GM19043 (cell line): ENCODE measurements at regions not wholly inside any gene's neighbourhood (a gene's known extent, or its start where the extent isn't known, plus 50 kb on each side); places are given as distances from the start of the nearest gene placed in this dataset.

ENCODE experiments used
- ATAC-seq: cut with Tn5 transposase; IDR thresholded peaks from one replicate; pipeline ENCODE4 v1.9.1; 2021; ENCODE audit warnings: low read depth; ENCODE audit not compliant: unreplicated experiment

DNA sequence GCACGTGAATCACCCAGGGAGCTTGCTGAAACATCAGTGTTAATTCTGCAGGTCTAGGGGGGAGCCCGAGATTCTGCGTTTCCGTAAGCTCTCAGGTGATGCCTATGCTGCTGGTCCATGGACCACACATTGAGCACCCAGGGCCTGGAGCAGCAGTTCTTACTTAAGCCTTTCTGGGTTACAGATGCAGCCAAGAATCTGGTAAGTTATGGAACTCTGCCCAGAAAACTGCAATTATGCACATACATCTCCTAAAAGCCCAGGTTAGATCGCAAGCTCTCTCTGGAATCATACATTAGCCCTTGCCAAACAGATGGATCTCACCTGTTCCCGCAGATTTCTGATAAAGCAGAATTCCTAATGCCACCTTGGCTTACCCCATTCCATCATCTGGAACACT lies 265.9 kb upstream of the SALL1 start:
- ATAC-seq: no peak

DNA sequence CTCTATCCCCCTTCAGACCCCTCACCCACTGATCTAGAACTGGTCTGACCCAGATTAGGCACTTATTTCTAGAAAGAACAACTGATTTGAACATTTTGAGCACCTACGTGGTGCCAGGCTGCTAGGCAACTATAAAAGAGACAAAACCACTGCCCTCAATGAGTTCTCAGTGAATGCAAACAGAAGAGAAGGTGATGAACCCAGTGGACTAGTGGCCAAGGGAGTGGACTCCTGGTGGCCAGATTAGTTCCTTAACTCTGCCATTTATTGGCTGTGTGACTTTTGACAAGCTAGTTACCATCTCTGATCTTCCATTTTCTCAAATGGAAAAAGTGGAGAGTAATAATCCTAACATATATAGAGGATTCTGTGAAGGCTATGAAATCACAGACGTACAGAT lies 259.1 kb upstream of the SALL1 start:
- ATAC-seq: no peak

DNA sequence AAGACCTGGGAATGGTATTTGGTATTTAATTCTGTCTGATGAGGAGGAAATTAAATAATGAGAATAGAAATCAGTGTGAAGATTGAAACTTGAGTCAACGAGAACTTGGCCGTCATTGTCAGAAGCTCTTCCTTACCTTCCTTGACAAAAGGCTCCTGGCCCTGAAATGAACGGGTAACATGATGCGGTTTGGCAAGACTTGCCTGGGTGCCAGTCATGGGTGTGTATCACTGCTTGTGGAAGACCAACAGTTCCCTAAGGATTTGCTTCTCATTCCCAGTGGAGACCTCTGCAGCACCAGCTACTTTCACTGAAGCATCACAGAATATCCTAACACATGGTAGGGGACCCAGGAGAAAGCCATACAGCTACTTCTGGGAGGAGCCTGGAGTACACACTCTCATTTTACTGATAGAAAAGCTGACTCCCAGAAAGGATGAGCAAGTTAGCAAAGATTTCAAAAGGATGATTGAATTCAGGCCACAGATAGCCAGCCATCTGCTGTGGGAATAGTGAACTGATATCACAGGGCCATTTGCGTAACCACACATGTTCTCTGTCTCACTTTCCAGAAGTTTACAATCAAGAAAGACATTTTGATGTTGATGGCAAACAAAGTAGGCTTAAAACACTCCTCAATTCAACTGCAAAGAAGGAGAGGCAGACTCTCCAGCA lies 258.1 kb upstream of the SALL1 start:
- no peak for ATAC-seq

DNA sequence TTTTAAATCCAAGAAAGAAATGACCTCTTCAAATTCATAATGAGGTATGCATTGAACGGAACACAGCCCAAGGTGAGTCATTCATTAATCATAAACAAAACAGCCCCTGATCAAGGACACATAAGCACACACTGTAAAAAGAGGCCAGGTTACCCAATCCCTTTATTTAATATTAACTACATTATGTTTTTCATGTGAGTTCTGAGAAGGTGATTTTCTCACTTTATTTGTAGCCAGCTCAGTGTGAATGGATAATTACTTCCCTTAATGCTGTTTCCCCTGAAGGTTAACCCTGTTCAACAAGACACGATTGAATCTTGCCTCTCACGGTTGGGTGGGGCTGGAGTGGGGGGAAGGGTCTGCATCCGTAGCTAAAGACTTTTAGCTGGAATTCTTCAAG lies 257.3 kb upstream of the SALL1 start:
- ATAC-seq: no peak

DNA sequence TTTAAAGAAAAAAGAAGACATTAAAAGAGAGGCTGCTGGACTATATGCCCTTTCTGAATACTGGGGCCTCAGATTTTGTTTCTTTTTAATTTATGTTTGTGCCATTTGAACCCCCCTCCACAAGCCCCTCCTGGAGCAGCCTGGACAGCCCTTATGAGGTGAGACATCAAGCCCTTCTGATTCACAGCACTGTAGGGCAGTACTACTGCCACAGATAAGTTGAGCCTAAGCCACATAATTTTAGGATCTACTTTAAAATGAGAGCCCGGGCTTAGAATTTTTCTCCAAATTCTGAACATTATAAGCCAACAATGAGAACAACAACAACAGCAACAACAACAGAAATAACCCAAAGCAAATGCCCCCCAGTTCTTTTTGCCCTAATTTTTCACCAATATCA lies 256.9 kb upstream of the SALL1 start:
- no peak for ATAC-seq

DNA sequence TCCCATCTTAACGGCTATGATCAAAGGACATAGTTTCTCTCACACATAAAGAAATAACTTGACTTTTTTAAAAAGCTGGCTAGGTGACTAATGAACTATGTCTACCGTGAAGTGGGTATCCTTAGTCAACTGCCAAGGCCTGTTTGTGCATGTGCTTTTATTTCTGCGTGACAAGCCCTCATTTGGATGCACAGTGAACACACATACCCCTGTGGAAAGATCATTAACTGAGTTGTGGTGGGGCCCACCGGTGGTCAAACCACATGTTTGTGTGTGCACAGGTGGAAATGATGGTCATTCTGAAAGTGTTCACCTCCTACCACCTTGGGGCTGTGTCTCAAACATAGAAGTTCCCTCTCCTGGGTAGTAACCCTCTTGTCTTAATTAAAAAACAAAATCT lies 256.1 kb upstream of the SALL1 start:
- no peak for ATAC-seq

DNA sequence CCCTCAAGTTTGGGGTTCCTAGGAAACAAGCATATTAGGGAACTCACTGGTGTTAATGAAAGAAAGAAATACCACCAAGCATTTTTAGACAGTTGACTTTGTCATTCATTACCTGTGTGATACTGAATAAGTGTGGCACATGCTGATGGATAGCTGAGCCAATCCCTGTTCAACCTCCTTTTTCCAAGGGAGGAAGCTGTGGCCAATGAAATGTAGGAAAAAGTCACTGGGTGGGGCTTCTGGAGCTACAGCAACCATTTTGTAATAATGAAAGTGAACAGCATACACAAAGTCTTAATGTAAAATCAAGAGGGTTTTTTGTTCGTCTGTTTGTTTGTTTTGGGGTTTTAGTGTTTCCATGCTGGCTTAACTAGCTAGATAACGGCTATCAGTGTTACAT lies 254.3 kb upstream of the SALL1 start:
- ATAC-seq: no peak

DNA sequence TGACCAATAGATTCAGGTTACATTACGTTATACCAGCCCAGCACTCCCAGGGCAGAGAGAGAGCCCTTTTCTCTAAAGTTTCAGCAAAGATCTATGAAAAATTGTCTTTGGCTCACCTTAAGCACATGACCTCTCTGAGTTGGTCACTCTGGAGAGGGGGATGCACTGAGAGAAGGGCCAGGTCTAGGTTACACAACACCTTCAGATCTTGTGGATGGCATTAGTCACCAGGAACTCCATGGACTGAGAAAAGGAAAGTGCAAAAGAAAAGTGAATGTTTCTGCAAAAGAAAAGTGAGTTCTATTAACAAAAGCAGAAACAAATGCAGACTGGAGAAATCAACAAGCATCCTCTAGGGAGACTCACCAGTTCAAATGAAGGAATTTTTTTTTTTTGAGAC lies 253.3 kb upstream of the SALL1 start:
- no peak for ATAC-seq

DNA sequence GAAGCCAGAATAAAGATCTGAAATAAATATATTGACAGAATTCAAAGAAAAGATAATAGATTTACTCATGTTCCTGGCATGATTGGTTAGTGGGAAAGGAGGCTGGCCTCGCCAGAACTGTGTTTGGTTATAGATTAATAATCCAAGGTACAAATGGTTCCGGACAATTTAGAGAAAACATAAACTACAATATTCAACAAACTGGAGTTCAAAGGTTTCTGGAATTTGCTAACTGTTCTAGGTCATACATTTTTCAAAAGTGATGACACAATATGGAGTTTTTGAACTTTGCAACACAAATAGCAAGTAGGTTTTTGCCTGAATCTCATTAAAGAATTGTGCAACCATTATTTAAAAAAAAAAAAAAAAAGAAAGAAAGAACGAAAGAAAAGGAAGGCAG lies 251.7 kb upstream of the SALL1 start:
- no peak for ATAC-seq

DNA sequence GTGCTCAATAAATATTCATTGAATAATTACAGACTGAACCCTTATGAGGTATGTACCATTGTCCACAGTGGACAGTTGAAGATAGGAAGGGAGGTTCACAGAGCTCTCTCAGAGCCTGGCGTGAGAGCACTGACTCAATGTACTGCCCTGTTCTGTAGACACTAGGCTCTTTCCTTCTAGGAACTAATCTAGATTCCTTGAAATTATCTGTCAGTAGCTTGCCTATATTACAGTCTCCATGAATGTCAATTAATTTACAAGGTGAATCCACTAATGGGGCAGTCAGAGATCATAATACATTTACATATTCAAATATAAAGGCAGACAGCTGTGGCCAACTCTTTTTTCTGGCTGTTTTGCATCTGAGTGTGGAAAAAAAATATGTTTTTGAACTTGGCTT lies 251.2 kb upstream of the SALL1 start:
- no peak for ATAC-seq

DNA sequence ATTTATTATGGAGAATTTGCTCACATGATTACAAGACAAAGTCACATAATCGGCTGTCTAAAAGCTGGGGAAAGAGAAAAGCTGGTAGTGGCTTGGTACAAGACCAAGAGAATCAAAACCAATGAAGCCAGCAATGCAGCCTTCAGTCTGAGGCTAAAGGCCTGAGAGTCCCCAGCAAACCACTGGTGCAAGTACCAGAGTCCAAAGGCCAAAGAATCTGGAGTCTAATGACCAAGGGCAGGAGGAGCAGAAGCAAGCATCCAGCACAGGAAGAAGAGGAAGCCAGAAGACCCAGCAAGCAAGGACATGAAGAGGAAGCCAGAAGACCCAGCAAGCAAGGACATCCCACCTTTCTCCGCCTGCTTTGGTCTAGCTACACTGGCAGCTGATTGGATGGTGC lies 250.6 kb upstream of the SALL1 start:
- no peak for ATAC-seq

DNA sequence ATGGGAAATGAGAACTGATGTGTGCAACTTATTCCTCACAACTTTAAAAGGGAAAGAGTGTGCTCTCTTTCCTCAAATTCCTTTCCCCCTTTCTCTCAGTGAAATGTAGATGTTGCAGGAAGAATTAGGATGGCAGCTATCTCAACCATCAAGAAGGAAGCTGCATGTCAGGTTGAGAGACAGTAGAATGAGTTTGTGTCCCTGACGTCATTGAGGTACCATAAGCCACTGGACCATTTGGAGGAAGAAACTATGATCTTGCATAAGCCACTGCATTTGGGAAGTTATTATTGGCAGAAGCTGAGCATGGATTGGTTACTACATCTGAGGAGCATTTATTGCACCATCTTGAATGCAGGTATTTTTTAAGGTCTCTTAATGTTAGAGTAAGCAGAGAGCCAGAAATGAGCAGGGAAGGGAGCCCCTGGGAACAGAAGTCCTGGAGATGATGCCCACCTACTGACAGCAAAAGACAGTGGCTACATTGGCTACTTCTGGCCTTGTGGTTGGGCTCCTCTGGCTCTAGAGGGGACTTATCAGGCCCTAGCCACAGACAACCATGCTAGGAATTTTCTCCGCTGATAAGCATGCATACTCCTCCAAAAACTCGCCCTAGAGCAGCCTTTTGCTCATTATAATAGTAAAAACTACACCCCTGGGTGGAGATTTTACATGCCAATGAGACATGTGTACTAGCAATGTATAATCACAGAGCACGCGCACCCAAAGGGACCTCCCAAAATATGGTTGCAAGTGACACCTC lies 249.0 kb upstream of the SALL1 start:
- no peak for ATAC-seq

DNA sequence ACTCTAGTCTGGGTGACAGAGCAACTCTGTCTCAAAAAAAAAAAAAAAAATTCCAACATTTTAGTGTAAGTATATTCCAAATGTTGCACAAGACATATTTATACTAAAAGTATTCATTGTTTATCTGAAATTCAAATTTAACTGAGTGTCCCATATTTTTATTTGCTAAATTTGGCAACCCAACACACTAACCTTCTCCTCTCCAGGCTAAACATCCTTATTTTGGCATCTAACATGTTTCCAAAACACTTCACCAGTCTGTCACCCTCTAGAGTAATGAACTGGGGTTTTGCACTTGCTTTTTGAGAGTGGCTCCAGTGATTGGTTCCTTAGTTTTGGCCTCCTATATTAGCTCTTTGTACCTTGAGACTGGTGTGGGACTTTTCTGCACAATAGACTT lies 243.4 kb upstream of the SALL1 start:
- ATAC-seq: no peak

DNA sequence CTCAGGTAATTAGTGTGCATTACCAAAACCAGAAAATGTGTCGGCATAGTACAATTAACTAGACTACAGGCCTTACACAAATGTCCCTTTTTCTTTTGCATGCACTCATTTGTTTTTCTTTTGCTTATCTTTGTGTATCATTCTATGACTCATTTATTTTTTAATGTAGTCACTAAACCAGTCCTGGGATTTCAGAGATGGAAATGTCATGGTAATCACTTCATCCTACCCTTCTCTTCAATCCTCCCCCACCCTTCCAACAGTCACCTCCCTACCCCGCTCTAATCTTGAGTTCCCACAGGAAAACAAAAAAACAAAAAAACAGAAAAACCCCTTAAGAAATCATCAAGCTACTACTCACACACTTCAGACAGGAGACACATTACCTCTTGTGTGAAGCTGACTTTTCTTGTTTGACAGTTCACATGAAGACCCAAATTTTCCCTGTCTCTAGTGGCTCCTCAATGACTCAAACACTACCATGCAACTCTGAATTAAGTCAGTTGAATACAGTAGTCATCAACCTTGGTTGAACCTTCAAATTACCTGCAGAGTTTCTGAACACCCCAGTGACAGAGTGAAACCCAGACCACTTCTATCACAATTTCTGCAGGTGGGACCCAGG lies 242.4 kb upstream of the SALL1 start:
- no peak for ATAC-seq

DNA sequence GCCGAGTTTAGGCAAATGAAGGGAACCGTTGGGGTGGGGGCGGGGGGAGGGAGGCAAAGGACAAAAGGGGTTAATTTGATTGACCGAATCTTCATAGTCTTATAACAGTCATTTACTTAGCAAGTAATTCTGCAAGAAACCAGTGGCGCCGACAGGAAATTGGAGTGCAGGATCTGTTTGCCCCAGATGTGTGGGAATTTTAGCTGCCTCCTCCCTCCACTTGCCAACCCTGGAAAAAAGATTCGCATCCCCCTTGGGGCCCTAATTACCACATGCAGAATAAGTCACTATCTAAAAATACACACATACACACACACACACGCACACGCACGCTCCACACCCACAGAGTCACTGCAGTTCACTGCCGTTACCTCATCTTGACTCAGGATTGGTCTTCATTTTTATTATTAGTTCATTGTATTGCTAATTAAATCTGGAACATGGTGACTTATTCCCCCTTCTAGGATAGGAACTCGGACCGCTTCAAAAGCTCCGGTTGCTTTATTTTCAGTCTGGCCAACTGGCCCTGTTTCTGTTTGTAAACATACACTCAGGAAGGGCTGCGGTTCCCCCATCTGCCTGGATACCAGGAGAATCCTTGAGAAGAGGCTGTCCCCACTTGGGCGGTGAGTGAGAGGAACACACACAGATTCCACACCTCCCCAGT lies 241.6 kb upstream of the SALL1 start:
- no peak for ATAC-seq

DNA sequence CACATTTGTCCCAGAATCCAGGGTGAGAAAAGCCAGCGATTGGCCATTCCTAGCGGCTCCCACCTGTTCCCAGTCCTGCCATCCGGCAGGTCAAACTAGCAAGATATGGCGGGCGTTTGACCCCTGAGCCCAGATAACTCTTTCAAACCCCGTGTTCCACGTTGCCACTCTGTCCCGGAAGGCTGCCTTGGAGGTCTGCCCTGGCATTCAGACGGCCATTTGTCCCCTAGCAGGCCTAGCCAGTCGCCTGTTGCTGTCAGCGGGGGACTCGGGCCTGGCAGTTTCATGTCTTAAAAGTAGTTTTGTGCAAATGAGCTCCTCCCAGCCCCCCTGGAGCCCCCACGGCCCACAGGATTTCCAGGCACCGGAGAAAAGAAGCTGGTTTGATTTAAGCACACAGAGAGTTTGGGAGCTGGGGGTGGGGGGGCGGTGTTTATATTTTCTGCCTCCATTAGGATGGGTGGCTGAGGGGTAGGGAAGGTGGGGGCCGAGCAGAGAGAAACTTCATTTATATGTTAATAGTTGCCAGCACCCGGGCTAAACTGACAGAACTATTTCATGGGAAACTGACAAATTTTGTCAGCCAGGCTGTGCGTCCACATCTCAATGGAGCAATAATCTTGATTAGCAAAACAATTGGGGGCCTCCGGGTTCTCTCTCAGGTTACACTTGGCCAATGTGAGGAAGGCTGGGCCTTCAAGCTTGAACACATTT lies 240.9 kb upstream of the SALL1 start:
- no peak for ATAC-seq

DNA sequence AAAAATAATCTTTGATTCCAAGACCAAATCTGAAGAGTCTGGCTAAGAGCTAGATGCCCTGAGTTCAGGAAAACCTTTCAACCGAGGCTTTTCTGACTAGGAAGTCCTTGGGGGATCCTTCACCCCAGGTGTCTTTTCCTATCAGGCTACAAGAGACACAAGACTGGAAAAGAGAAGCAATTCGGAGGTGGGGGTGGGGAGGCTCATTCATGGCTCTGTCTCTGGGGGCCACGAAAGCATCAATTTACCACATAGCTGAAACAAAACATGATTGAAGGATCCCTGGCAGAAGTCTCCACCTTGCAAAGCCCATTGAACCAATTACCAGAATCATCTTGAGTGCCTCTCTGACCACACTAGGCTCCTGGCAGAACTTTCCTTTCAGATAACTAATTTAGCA lies 239.8 kb upstream of the SALL1 start:
- no peak for ATAC-seq

DNA sequence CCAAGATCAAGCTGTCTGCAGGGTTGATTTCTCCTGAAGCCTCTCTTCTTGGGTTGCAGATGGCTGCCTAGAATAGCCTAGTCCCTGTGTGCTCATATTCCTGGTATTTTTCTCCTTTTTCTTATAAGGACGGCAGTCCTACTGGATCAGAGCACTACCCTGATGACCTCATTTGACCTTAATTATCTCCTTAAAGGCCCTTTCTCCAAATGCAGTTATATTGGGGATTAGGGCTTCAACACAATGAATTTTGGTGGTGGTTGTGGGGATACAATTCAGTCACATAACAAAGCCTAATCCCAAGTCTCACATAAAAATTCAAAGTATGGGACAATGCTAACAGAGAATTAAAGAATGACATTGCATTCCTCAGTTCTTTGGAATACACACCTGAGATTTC lies 238.8 kb upstream of the SALL1 start:
- no peak for ATAC-seq

DNA sequence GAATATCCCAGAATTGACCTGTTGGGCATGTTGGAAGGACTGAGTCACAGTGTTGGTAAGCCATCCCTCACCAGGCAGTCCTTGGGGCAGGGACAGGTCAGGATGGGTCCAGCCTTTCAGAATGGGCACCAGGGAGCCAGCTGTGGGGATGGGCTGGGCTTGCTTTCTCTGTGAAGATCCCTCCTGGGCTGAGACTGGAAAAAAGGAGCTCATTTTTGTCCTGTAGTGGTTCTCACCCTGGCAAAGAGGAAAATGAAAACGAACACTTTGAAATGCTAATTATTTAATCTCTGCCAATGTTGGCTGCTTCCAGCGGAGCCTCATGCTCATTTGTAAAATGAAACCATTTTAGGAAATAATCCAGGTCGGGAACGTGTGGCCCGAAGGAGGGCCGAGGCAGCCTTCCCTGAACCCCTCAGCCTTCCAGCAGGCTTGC lies 237.5 kb upstream of the SALL1 start:
- no peak for ATAC-seq

DNA sequence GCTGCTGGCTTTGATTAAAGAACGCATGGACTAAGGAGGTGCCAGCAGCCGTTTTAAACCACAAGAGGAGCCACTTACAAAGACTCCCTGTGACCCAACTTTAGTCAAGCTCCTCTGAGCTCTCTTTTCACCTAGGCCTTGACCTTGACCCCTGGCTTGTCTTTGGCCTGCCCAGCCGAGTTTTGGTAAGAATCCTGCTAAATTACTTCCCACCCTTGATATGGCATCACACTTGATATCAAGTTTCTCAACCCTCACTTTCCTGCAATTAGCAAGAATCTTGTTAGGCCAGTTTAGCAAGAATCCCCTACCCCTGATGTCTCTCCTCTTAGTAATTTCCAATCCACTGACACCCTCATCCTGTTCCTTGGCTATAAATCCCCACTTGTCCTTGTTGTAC lies 232.8 kb upstream of the SALL1 start:
- ATAC-seq: no peak

DNA sequence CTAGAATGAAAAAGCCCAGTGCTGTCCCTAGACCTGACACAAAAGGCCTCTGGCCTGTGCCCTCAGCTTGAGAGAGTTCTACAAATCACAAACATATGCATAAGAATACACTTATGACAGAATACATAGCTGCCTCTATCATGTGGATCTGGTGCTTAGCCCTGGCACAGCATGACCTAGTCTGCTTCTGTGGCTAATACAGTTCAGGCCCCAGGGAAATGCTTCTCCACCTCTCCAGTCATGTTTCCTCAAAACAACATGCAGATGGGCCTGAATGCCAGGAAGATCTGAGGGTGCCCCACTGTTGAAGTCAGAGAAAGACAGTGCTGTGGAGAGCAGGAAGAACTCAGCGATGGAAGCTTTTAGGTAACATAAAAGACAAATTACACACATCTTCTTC lies 231.9 kb upstream of the SALL1 start:
- ATAC-seq: no peak
